Limb (tissue), 2 donors: ENCODE measurements at regions not wholly inside any gene's neighbourhood (a gene's known extent, or its start where the extent isn't known, plus 50 kb on each side); places are given as distances from the start of the nearest gene placed in this dataset.
"Not testable (repeated sequence)": the region's sequence is repeated elsewhere in the genome, so short reads cannot be mapped to it uniquely, and the experiment has no call there.

Source experiments
- DNase-seq, 2 donors: peaks; one replicate each; pipeline ENCODE4 v3.0.0-alpha.2; 2016; ENCODE audit errors: extremely low spot score in 2 of 2

GRCh38 chr14:89060191-89060590 lies 235.7 kb downstream of the TTC8 start:
- no peak for DNase-seq

GRCh38 chr14:89061696-89062095 lies 237.2 kb downstream of the TTC8 start:
- no peak for DNase-seq

- no peak for DNase-seq
These were observed 241.4 kb downstream of the TTC8 start for GRCh38 chr14:89065879-89066278.

- no peak for DNase-seq
These were observed 243.0 kb downstream of the TTC8 start for GRCh38 chr14:89067293-89067972.

- no peak for DNase-seq
These were observed 253.8 kb downstream of the TTC8 start for GRCh38 chr14:89078021-89078795.

GRCh38 chr14:89085231-89085731 lies 260.8 kb downstream of the TTC8 start:
- peak; percentile 49 to 81 for DNase-seq

GRCh38 chr14:89085737-89086382 lies 261.4 kb downstream of the TTC8 start:
- DNase-seq, result peak; percentile 34 to 68

GRCh38 chr14:89088530-89088929 lies 264.1 kb downstream of the TTC8 start:
- no peak for DNase-seq

GRCh38 chr14:89089330-89089729 lies 264.9 kb downstream of the TTC8 start:
- no peak for DNase-seq

GRCh38 chr14:89091781-89092180 lies 267.3 kb downstream of the TTC8 start:
- DNase-seq, result no peak

- no peak for DNase-seq
These were observed 268.8 kb downstream of the TTC8 start for GRCh38 chr14:89093083-89093730.

- no peak for DNase-seq
These were observed 270.6 kb downstream of the TTC8 start for GRCh38 chr14:89095036-89095435.

- no peak for DNase-seq
These were observed 272.5 kb downstream of the TTC8 start for GRCh38 chr14:89096946-89097345.

GRCh38 chr14:89098254-89098653 lies 273.8 kb downstream of the TTC8 start:
- DNase-seq, result no peak

GRCh38 chr14:89104171-89104817 lies 279.8 kb downstream of the TTC8 start:
- DNase-seq, result not testable (repeated sequence)

- DNase-seq, result not testable (repeated sequence)
These were observed 280.4 kb downstream of the TTC8 start for GRCh38 chr14:89104861-89105260.
